Kidney epithelial cell (primary cell): ENCODE measurements at regions not wholly inside any gene's neighbourhood (a gene's known extent, or its start where the extent isn't known, plus 50 kb on each side); places are given as distances from the start of the nearest gene placed in this dataset.

Experiments
- DNase-seq: peaks from one replicate; pipeline ENCODE4 v3.0.0-alpha.2; 2010; ENCODE audit warnings: low read depth
- H3K27me3 ChIP-seq: 2 replicates; pipeline ENCODE4 v1.6.0; 2011; ENCODE audit warnings: low read length; ENCODE audit not compliant: control insufficient read depth, insufficient read depth
- H3K36me3 ChIP-seq: 2 replicates; pipeline ENCODE4 v1.5.1; 2011; ENCODE audit warnings: low read length; ENCODE audit not compliant: control insufficient read depth, insufficient read depth
- H3K4me3 ChIP-seq: 2 replicates; pipeline ENCODE4 v1.5.1; 2011; ENCODE audit warnings: low read depth, mild to moderate bottlenecking, control low read depth, low read length
- TF ChIP-seq, protein P1 (sequence below): IDR thresholded peaks from 2 replicates; pipeline ENCODE4 v1.5.1; 2011; ENCODE audit warnings: mild to moderate bottlenecking, moderate library complexity, low read length, control low read depth, inconsistent platforms; ENCODE audit not compliant: insufficient read depth, poor library complexity, severe bottlenecking

DNA sequence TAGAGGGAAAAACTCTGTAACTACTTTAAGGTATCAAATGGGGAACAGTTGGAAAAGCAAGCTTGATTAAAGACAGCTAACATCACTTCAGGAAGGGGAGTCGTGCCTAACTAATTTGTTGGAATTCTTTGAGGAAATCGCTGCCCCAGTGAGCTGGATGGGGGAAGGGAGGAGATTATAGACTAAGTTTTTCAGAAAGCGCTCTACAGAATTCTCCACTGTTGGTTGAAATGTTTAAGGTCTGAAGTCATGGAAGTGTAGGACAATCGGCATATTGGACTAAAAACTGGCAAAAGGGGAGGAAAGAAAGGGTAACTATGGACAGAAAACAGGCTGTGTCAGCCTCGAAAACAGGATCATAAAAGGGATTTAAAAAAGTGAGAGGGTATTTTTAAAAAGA is 229.9 kb upstream of the HMGA2 start:
- DNase-seq = no peak
- H3K27me3 ChIP-seq = no peaks in the 10 kb centered on the region
- TF ChIP-seq, protein P1, sequence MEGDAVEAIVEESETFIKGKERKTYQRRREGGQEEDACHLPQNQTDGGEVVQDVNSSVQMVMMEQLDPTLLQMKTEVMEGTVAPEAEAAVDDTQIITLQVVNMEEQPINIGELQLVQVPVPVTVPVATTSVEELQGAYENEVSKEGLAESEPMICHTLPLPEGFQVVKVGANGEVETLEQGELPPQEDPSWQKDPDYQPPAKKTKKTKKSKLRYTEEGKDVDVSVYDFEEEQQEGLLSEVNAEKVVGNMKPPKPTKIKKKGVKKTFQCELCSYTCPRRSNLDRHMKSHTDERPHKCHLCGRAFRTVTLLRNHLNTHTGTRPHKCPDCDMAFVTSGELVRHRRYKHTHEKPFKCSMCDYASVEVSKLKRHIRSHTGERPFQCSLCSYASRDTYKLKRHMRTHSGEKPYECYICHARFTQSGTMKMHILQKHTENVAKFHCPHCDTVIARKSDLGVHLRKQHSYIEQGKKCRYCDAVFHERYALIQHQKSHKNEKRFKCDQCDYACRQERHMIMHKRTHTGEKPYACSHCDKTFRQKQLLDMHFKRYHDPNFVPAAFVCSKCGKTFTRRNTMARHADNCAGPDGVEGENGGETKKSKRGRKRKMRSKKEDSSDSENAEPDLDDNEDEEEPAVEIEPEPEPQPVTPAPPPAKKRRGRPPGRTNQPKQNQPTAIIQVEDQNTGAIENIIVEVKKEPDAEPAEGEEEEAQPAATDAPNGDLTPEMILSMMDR = no peak
- no peak overlapping the region for H3K4me3 ChIP-seq
- H3K36me3 ChIP-seq = no peaks in the 10 kb centered on the region

DNA sequence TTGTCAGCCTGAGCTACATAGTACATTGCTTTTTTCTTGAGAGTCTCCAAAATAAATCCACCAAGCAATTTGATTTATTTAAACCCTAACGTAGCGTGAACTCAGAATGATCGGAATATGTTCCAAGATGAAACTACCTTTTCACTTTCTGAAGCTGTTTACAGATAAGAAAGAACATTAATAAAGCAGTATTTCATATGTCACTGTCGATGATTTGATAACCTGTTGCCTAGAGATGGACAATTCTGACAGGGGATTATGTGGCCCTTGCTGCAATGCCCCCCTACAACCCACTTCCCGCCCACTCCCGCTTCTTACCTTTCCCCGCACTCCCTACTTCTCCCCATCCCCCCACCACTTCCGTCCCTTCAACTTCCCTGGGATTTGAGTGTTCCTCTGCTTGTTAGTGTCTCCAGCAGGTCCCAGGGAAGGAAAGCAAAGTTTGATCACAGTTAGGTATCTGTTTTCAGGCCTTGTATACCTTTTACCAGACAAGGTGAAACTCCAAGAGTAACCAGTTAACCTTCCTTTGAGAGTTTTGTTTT is 229.2 kb upstream of the HMGA2 start:
- no peaks in the 10 kb centered on the region for H3K27me3 ChIP-seq
- no peak for DNase-seq
- no peaks in the 10 kb centered on the region for H3K36me3 ChIP-seq
- TF ChIP-seq, protein P1 = no peak
- H3K4me3 ChIP-seq = no peak overlapping the region

DNA sequence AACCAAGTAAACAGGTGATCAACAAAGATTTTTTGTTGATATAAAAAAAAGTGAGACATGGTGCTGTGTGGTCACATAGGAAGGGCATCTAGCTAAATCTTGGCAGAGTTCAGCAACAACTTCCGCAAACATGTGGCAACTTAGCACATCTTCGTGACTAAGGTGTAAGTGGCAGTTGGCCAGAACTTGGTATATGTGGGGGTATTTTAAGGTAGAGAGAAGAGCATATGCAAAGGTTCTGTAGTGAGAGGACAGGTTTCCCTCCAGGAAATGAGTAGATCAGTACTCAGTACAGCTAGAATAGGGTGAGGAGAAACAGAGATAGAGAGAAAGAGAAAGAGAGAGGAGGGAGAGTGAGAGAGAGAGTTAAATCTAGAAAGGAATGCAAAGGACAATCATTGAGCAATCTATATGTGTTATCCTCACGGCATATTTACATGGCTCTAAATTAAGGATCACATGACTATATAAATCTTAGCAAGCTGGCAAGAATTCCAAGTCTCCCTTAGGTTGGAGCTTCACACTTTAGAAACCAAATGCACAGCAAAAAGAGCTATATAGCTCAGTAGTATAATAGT is 227.7 kb upstream of the HMGA2 start:
- no peaks in the 10 kb centered on the region for H3K36me3 ChIP-seq
- H3K4me3 ChIP-seq = no peak overlapping the region
- no peak for DNase-seq
- TF ChIP-seq, protein P1 = no peak
- no peaks in the 10 kb centered on the region for H3K27me3 ChIP-seq

DNA sequence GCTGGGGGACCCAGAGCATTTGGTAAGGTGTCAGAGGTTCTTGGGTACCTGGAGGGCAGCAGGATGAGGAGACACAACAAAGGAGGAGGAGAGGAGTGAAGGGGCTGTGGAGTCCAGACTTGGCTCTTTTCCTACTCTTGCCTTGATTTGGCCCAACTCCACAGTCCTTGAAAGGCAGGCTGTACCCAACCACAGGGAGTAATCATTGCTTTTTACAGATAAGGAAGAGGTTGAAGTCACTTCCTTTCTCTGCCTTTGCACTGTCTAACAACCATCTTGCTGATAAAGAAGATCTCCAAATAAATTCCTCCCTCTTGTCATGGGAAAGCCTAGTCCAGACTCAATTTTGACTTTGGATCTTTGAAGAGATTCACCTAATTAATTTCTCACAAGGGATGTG is 226.8 kb upstream of the HMGA2 start:
- TF ChIP-seq, protein P1 = no peak
- DNase-seq = no peak
- Histone ChIP-seq H3K27me3 (no peaks in the 10 kb centered on the region), H3K4me3 (no peak overlapping the region), H3K36me3 (no peaks in the 10 kb centered on the region)

DNA sequence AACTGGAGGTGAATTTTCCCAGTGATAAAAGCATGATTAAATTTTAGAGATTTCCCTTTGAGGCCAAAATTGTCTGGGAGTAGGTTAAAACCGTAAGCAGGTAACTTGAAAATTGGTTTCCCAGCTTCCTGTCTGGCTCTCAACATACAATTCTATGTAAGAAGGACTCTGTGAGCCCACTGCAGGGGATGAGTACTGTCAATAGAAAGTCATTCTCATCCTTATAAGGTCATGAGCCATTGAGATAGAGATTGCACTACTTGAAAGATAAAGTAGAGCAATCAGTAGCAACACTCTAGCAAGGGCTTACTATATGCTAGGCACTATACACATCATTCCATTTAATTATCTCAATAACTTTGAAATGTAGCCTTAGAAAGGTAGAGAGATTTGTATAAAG is 225.6 kb upstream of the HMGA2 start:
- Histone ChIP-seq H3K36me3 (no peaks in the 10 kb centered on the region), H3K27me3 (no peaks in the 10 kb centered on the region), H3K4me3 (no peak overlapping the region)
- no peak for DNase-seq
- TF ChIP-seq, protein P1 = no peak

DNA sequence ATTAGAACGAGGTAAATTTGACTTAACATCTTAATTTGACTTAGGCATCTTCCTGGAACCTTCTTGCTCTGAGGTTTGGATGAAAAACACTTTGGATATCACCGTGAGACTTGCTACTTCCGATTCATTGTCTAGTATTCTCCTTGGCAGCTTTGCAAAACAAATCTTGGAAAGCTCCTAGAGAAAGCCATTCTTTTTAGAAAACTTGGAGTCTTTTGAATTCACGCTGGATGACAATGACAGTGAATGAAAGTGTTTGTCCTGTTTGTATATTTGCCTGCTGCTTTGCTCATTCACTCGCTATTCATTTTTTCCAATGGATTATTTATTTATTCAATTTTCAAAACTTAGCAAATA is 222.1 kb upstream of the HMGA2 start:
- Histone ChIP-seq H3K36me3 (no peaks in the 10 kb centered on the region), H3K27me3 (no peaks in the 10 kb centered on the region), H3K4me3 (no peak overlapping the region)
- TF ChIP-seq, protein P1 = no peak
- DNase-seq = no peak
